ENCODE measurements at regions not wholly inside any gene's neighbourhood (a gene's known extent, or its start where the extent isn't known, plus 50 kb on each side); places are given as distances from the start of the nearest gene placed in this dataset.

DNA sequence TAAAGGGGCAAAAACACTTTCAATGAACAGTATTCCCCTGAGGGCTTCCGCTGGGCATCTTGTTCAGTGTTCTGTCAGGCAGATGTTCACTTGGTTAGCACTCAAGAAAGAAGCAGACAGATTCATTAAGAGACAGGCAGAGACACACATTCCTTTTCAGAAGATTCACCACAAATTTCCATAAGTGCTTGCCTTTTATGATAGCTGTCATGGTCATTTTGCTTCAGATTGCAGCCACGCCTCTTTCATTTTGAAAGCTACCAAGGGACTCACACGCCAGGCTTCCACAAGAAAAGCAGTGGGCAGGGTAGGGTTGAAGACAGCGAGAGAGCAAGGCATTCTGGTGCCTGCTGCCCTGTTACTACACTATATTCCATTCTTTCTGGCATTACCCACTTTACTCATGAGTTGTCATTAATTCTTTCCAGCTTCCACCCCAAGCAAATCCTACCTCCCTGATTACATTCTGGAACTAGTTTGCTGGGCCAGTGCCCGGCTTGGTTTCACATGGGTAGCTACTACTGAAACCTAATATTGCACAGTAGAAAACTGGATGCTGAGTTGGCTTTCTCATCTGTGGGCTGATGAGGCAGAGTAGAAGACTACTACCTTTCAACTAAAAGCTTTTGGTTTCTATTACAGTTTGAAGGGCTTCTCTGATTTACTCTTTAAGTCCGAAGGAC lies 91.2 kb upstream of the COL24A1 start:
- no TSS peak for BruUV-seq (replicated peaks)
- ChIA-PET RAD21 (ENCODE audit: unreplicated experiment) (no interaction called here), CTCF (no interaction called here), POLR2A (no interaction called here), SMC1A (ENCODE audit: uncharacterized antibody, unreplicated experiment) (interaction anchor here (0.6 to 1.5 kb wide), 2 partner anchors 13 to 378 kb away, joined by 3 read pairs; no protein-coding TSS in a partner anchor)
- Histone ChIP-seq H3K4me2 (ENCODE audit: control insufficient read depth, insufficient read depth) (no peak overlapping the region), H3K4me1 (ENCODE audit: control insufficient read depth, insufficient read depth, low read length) (no peaks in the 10 kb centered on the region), H3K27ac (ENCODE audit: control insufficient read depth, insufficient read depth) (no peak overlapping the region), H3K9me3 (replicated peaks; ENCODE audit: control insufficient read depth, insufficient read depth, low read length) (no peaks in the 10 kb centered on the region), H2AFZ (ENCODE audit: control insufficient read depth, low read depth, low read length) (no peak overlapping the region), H3K4me3 (no peak overlapping the region), H3K27me3 (replicated peaks in 1 of 2; ENCODE audit: control insufficient read depth in 2 of 2, insufficient read depth in 2 of 2, low read length in 1 of 2) (no peaks in the 10 kb centered on the region), H3K36me3 (ENCODE audit: control insufficient read depth in 2 of 2, insufficient read depth in 2 of 2, low read length in 1 of 2) (no peaks in the 10 kb centered on the region), H4K20me1 (ENCODE audit: control insufficient read depth, insufficient read depth) (no peaks in the 10 kb centered on the region), H3K9ac (ENCODE audit: control insufficient read depth, insufficient read depth, low read length) (no peak overlapping the region), H3K79me2 (ENCODE audit: control insufficient read depth, insufficient read depth, low read length) (no peaks in the 10 kb centered on the region)
- intact Hi-C loops (cut with micrococcal nuclease; ENCODE audit: unreplicated experiment) (no loop called here), in situ Hi-C loops (cut with MboI) (no loop called here)
- DNase-seq (ENCODE audit: low read depth, low spot score): no peak
- WGBS (ENCODE audit: insufficient coverage, insufficient replicate concordance, low lambda C conversion rate, missing lambda C conversion rate): 20% methylated on average over 6 of the region's 6 CpGs
- no peak for ATAC-seq
- no peak for FAIRE-seq
- TF ChIP-seq RBBP5 (conservative IDR thresholded peaks at IDR 0.05) (no peak), EED (IDR thresholded peaks at IDR 0.05; ENCODE audit: low read depth) (no peak), IRF4 (IDR thresholded peaks at IDR 0.05; ENCODE audit: low read depth, low read length) (no peak), SREBF2 (IDR thresholded peaks at IDR 0.05; ENCODE audit: low read length) (no peak), RB1 (IDR thresholded peaks at IDR 0.05; ENCODE audit: borderline replicate concordance) (no peak)
- TF ChIP-seq, protein P1, sequence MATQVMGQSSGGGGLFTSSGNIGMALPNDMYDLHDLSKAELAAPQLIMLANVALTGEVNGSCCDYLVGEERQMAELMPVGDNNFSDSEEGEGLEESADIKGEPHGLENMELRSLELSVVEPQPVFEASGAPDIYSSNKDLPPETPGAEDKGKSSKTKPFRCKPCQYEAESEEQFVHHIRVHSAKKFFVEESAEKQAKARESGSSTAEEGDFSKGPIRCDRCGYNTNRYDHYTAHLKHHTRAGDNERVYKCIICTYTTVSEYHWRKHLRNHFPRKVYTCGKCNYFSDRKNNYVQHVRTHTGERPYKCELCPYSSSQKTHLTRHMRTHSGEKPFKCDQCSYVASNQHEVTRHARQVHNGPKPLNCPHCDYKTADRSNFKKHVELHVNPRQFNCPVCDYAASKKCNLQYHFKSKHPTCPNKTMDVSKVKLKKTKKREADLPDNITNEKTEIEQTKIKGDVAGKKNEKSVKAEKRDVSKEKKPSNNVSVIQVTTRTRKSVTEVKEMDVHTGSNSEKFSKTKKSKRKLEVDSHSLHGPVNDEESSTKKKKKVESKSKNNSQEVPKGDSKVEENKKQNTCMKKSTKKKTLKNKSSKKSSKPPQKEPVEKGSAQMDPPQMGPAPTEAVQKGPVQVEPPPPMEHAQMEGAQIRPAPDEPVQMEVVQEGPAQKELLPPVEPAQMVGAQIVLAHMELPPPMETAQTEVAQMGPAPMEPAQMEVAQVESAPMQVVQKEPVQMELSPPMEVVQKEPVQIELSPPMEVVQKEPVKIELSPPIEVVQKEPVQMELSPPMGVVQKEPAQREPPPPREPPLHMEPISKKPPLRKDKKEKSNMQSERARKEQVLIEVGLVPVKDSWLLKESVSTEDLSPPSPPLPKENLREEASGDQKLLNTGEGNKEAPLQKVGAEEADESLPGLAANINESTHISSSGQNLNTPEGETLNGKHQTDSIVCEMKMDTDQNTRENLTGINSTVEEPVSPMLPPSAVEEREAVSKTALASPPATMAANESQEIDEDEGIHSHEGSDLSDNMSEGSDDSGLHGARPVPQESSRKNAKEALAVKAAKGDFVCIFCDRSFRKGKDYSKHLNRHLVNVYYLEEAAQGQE (IDR thresholded peaks at IDR 0.05; ENCODE audit: low read depth, low read length): no peak
- TF ChIP-seq, protein P2, sequence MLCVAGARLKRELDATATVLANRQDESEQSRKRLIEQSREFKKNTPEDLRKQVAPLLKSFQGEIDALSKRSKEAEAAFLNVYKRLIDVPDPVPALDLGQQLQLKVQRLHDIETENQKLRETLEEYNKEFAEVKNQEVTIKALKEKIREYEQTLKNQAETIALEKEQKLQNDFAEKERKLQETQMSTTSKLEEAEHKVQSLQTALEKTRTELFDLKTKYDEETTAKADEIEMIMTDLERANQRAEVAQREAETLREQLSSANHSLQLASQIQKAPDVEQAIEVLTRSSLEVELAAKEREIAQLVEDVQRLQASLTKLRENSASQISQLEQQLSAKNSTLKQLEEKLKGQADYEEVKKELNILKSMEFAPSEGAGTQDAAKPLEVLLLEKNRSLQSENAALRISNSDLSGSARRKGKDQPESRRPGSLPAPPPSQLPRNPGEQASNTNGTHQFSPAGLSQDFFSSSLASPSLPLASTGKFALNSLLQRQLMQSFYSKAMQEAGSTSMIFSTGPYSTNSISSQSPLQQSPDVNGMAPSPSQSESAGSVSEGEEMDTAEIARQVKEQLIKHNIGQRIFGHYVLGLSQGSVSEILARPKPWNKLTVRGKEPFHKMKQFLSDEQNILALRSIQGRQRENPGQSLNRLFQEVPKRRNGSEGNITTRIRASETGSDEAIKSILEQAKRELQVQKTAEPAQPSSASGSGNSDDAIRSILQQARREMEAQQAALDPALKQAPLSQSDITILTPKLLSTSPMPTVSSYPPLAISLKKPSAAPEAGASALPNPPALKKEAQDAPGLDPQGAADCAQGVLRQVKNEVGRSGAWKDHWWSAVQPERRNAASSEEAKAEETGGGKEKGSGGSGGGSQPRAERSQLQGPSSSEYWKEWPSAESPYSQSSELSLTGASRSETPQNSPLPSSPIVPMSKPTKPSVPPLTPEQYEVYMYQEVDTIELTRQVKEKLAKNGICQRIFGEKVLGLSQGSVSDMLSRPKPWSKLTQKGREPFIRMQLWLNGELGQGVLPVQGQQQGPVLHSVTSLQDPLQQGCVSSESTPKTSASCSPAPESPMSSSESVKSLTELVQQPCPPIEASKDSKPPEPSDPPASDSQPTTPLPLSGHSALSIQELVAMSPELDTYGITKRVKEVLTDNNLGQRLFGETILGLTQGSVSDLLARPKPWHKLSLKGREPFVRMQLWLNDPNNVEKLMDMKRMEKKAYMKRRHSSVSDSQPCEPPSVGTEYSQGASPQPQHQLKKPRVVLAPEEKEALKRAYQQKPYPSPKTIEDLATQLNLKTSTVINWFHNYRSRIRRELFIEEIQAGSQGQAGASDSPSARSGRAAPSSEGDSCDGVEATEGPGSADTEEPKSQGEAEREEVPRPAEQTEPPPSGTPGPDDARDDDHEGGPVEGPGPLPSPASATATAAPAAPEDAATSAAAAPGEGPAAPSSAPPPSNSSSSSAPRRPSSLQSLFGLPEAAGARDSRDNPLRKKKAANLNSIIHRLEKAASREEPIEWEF (IDR thresholded peaks at IDR 0.05; ENCODE audit: insufficient replicate concordance, low read depth, low read length): no peak
- TF ChIP-seq, protein P3, sequence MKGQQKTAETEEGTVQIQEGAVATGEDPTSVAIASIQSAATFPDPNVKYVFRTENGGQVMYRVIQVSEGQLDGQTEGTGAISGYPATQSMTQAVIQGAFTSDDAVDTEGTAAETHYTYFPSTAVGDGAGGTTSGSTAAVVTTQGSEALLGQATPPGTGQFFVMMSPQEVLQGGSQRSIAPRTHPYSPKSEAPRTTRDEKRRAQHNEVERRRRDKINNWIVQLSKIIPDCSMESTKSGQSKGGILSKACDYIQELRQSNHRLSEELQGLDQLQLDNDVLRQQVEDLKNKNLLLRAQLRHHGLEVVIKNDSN (IDR thresholded peaks at IDR 0.05; ENCODE audit: borderline replicate concordance, extremely low read length, insufficient read depth, low read depth, low read length): no peak
- TF ChIP-seq, protein P4, sequence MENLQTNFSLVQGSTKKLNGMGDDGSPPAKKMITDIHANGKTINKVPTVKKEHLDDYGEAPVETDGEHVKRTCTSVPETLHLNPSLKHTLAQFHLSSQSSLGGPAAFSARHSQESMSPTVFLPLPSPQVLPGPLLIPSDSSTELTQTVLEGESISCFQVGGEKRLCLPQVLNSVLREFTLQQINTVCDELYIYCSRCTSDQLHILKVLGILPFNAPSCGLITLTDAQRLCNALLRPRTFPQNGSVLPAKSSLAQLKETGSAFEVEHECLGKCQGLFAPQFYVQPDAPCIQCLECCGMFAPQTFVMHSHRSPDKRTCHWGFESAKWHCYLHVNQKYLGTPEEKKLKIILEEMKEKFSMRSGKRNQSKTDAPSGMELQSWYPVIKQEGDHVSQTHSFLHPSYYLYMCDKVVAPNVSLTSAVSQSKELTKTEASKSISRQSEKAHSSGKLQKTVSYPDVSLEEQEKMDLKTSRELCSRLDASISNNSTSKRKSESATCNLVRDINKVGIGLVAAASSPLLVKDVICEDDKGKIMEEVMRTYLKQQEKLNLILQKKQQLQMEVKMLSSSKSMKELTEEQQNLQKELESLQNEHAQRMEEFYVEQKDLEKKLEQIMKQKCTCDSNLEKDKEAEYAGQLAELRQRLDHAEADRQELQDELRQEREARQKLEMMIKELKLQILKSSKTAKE (IDR thresholded peaks at IDR 0.05; ENCODE audit: low read depth, poor library complexity, severe bottlenecking): no peak
- TF ChIP-seq, protein P5, sequence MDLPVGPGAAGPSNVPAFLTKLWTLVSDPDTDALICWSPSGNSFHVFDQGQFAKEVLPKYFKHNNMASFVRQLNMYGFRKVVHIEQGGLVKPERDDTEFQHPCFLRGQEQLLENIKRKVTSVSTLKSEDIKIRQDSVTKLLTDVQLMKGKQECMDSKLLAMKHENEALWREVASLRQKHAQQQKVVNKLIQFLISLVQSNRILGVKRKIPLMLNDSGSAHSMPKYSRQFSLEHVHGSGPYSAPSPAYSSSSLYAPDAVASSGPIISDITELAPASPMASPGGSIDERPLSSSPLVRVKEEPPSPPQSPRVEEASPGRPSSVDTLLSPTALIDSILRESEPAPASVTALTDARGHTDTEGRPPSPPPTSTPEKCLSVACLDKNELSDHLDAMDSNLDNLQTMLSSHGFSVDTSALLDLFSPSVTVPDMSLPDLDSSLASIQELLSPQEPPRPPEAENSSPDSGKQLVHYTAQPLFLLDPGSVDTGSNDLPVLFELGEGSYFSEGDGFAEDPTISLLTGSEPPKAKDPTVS (IDR thresholded peaks at IDR 0.05; ENCODE audit: low read depth, low read length): no peak
